RKO (cell line): ENCODE measurements at regions not wholly inside any gene's neighbourhood (a gene's known extent, or its start where the extent isn't known, plus 50 kb on each side); places are given as distances from the start of the nearest gene placed in this dataset.

Experiments used
- DNase-seq: peaks from one replicate; pipeline ENCODE4 v3.0.0-alpha.2; 2016; ENCODE audit warnings: low spot score

GRCh38 chr3:67788396-67788795, 134.0 kb upstream of the SUCLG2 start:
- no peak for DNase-seq

- DNase-seq, result no peak
Observed at GRCh38 chr3:67783281-67784250, 129.2 kb upstream of the SUCLG2 start.

DNA sequence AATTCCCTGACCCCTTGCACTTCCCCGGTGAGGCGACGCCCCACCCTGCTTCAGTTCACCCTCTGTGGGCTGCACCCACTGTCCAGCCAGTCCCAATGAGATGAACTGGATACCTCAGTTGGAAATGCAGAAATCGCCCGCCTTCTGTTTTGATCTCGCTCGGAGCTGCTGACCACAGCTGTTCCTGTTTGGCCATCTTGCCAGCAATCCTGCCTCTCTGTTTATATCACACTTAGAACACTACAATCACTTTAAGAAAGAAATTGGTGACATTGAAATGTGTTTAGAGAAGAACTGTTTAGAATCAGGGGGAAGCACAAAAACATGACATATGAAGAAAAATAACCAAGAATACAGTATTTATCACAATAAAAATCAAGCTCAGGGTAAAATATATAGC, 127.5 kb upstream of the SUCLG2 start:
- no peak for DNase-seq

DNA sequence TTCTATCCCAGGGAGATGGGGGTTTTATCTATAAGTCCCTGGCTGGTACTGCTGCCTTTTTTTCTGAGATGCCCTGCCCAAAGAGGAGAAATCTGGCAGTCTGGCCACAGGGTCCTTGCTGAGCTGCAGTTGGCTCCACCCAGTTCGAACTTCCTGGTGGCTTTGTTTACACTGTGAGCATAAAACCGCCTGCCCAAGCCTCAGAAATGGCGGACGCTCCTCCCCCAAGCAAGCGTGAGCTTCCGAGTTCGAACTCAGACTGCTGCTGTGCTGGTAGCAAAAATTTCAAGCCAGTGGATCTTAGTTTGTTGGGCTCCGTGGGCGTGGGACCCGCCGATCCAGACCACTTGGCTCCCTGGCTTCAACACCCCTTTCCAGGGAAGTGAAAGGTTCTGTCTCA, 126.8 kb upstream of the SUCLG2 start:
- no peak for DNase-seq

DNA sequence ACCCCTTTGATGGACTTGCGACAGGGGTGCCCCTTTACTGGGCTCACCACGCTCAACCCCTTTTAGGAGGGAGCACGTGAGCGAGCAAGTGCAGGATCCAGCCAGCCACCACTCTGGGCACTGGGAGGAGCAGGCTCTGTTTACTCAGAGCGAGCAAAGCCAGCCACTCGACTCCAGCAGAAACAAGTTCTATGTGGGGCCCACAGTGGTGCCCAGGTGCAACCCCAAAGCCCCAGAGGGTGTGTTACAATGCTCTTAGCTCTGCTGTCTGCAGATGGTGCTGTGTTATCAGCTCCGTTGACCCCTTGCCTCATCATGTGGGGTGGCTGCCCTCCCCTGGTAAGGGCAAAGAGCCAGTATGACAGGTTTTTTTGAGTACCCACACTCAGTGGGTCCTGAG, 120.3 kb upstream of the SUCLG2 start:
- DNase-seq, result no peak

DNA sequence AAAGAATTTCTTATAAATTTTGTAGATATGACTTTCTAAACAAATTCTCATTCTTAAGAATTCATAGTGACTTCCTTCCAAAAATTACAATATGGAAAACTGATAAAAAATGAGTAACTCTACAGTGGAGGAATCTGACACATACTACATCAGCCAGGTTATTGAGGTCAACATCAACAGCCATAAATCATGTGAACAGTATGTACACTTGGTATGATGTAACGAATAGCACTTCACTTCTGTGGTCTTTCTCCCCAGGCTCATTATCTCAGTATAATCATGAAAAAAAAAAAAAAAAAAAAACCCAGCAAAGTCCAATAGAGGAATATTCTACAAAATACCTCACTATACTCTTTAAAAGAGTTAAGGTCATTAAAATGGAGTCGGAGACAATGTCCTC, 111.2 kb upstream of the SUCLG2 start:
- DNase-seq, result no peak

- no peak for DNase-seq
Observed at GRCh38 chr3:67745296-67745695, 90.9 kb upstream of the SUCLG2 start.

DNA sequence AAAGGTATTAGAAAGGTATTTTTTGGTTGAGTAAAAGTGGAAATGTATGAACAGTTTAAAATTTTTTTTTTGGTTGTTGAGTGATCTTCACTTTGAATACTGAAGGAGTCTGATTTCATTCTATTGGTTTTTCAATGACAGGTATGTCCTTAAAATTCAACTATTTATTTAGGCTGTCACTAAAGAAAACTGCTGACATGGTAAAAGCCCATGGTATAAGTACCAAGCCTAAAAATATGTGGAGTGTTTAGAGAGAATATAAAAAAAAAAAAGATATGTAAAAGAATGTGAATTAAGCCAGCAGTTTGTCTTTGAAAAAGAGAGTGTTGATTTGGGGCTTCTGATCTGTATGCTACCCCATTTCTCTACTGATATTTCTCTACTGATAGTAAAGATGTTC, 90.3 kb upstream of the SUCLG2 start:
- no peak for DNase-seq

GRCh38 chr3:67739851-67740250, 85.4 kb upstream of the SUCLG2 start:
- no peak for DNase-seq

DNA sequence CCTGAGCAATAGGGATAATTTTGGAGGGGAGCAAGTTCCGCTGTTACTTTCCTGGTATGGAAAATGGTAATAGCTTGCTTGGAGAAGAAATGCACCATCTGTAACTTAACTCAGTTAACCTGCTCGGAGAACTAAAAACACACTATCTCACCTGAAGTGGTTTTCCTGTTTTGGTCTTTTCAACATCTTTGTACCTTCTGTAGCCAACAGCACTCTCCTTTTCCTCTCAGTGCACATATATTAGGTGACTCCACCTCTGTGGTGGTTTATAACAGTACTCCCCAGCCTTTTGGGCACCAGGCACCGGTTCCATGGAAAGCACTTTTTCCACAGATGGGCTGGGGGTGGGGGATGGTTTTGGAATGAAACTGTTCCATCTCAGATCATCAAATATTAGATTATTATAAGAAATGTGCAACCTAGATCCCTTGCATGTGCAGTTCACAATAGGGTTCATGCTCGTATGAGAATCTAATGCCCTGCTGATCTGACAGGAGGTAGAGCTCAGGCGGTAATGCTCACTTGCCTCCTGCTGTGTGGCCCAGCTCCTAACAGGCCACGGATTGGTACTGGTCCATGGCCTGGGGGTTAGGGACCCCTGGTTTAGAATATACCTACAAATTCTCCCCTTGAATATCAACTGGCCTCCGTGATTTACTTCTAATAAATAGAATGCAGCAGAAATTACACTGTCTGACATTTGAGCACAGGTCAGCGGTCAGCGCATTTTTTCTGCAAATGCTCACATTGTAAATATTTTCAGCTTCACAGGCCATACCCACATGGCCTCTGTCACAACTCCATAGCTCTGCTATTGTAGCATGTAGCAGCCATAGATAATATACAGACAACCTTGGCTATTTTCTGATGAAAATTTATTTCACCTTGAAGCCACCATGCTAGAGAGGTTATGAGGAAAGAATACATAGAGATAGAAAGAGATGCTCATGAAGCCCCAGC, 83.8 kb upstream of the SUCLG2 start:
- no peak for DNase-seq

DNA sequence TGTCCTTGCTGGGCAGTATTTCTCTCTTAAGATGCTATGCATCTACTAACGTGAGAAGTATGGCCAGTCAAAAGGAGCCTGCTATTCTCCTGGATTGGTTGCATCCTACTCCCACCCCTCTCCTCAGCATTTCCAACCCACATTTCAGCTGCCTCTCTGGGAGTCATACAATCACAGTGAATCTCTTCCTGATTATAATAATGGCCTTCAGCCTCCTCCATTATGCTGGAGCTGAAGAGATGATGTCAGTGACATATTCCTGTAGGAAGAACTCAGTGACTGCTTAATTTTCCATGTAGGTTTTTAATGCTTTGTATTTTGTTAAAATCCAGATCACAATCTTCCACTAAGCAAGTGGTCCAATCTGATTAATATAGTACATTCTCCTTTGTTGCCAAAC, 82.7 kb upstream of the SUCLG2 start:
- DNase-seq, result no peak

DNA sequence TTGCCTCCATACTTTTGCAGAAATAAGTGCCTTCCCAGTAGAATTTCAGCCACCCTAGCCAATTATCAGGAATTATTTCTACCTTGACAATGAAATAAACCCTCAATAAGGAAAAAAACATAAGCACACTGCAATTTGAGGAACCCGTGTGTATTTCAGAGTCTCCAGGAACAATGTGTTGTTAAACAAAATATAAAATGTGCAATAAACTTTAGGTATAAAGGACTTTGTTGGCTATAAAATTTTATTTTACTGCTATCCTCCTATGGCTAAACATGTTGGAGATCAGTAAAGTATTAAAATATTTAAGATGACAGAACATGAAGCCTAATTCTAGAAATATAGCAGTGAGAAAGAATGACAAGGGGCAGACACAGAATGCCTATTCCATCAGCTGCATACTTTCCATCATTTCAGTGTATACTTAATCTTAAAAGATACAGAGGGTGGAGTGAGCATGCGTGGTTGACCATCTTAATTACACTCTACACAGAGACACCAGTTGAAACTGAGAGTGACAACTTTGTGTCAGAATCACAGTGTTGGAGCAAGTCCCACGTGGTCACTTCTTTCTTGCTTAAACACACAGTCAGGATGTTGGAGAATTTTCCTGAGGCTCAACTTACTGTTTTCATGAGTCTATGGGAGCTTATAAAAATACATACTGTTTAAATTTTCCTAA, 79.0 kb upstream of the SUCLG2 start:
- no peak for DNase-seq

DNA sequence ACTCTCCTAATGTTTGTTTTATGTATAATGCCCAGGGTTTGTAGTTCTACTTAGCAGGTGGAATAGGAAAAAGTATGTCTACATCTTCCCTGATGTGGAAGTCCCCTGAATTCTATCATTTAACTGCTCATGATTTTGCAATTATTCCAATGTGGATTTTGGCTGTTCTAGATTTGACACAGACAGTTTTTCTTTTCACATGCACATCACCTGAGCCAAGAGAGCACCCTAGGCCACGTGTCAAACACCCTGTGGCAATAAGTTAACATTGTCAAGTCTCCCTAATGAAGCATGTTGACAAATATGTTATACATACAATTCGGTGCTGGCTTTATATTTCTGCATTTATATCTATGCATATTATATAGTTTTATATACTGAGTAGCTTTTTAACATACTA, 70.0 kb upstream of the SUCLG2 start:
- DNase-seq, result no peak

DNA sequence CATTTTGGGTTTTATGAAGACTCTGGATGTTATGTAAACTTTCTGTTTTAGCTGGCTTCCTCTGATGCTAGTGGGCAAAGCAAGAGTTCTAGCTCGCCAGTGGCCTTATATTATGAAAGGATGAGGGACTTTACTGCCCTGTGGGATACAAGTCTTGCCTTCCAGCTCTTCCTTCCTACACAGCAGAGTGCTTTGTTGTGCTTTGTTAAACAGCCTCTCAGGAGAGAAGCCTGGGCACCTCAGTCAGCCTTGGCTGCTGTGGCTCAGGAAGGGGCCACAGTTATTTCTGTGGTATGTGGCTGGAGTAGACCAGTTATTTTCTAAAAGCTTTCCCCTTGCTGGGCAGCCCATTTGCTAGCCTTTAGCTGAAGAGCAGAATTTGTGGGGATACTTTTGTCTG, 69.5 kb upstream of the SUCLG2 start:
- no peak for DNase-seq

DNA sequence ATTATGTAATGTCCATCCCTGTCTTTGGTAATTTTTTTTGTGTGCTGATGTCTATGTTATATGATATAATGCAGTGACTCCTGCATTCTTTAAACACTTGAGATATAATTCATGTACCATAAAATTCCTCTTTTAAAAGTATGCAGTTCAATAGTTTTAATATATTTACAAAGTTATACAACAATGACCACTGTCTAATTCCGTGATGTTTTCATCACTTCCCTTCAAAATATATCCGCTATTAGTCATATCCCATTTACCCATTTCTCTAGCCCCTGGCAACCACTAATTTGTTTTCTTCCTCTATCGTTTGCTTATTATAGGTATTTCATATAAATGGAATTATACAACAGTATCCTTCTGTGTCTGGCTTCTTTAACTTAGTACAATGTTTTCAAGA, 64.9 kb upstream of the SUCLG2 start:
- DNase-seq, result no peak

- no peak for DNase-seq
Observed at GRCh38 chr3:67715971-67716370, 61.6 kb upstream of the SUCLG2 start.

DNA sequence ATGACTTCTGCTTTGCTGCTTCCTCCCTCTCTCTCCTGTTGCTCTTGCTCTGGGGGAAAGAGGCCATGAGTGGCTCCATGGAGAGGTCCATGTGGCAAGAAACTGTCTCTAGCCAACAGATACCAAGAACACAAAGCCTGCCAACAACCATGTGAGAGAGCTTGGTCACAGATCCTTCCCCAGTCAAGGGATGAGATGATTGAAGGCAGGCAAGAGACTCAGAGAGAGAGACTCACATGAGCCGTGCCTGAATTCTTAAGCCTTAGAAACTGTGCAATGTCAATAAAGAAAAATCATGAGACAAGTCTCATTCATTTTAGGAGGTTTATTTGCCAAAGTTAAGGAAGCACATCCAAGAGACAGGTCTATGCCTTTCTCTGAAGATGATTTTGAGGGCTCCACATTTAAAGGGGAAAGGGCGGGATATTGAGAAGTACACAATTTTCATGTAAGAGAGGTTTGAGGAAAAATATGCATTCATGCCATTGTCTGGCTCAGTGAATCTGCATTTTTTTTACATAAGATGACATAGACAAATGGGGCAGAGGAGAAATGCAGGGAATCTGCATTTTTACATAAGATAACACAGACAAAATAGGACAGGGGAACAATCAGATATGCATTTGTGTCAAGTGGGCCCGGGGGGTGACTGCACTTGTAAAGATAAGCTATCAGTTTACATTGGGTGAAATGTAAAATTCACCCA, 59.5 kb upstream of the SUCLG2 start:
- DNase-seq, result no peak

GRCh38 chr3:67712259-67712658, 57.8 kb upstream of the SUCLG2 start:
- no peak for DNase-seq

GRCh38 chr3:67710396-67710795, 56.0 kb upstream of the SUCLG2 start:
- DNase-seq, result no peak

DNA sequence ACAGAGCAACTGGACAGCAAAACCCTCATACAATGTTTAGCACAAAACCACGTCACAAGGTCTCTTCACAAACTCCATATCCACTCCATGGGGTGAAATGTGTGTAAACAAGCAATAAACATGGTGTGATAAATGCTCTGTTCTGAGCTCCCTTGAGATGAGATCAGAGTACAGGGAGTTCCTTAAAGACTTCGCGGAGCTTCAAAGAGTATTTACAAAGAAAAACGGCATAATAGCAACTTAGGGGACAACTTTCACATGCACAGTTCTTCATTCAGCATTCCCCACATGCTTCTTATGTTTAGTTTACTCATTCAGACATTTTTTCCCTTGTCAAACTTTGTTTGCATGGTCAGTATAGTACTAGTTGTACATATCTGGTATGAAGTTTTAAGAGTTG, 52.5 kb upstream of the SUCLG2 start:
- no peak for DNase-seq

GRCh38 chr3:67704322-67704721, 49.9 kb upstream of the SUCLG2 start:
- DNase-seq, result no peak
